ENCODE measurements at regions not wholly inside any gene's neighbourhood (a gene's known extent, or its start where the extent isn't known, plus 50 kb on each side); places are given as distances from the start of the nearest gene placed in this dataset.
A peak's percentile ranks its signal among the peaks of the same experiment; 100 is the strongest.

DNA sequence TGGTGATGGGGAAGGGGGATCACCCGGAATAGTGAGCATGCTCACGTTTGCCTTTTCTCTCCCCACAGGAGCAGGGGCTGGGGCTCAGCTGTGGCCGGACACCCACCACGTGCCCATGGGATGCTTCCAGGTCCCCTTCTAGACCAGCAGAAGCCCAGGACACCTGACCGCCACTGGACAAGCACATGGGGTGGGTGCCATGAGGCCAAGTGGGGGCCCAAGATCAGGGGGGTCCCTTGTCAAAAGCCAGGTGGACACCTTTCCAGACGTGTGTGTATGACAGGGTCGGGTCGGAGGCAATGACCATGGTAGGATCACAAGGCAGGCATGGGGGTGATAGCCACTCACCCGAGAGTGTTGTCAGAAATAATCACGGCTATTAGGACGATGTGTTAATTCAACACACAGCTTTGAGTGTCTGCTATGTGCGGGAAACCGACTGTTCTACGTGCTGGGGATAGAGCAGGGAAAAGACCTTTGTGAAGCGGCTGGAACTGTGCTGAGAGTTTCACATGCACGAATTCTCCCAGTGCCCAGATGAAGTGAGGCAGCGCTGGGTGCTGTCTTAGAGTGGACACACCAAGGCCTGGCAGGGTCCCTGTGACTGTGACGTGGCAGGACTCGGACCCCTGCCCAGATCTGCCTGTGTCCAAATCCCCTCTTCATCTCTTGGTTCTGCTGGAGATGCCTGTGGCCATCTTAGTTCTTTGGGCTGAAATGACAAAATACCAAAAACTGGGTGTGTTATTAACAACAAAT is 244.7 kb downstream of the NDUFA10 start:
- TF ChIP-seq, protein P1, sequence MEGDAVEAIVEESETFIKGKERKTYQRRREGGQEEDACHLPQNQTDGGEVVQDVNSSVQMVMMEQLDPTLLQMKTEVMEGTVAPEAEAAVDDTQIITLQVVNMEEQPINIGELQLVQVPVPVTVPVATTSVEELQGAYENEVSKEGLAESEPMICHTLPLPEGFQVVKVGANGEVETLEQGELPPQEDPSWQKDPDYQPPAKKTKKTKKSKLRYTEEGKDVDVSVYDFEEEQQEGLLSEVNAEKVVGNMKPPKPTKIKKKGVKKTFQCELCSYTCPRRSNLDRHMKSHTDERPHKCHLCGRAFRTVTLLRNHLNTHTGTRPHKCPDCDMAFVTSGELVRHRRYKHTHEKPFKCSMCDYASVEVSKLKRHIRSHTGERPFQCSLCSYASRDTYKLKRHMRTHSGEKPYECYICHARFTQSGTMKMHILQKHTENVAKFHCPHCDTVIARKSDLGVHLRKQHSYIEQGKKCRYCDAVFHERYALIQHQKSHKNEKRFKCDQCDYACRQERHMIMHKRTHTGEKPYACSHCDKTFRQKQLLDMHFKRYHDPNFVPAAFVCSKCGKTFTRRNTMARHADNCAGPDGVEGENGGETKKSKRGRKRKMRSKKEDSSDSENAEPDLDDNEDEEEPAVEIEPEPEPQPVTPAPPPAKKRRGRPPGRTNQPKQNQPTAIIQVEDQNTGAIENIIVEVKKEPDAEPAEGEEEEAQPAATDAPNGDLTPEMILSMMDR (IDR thresholded peaks at IDR 0.05; ENCODE audit: unreplicated experiment in 3 of 3) = no peak
- Mint-ChIP-seq H3K27ac (no peak overlapping the region), H3K4me1 (peaks cover 7% of the 10 kb centered on the region), H3K9me3 (peaks cover 10% of the 10 kb centered on the region), H3K4me3 (no peak overlapping the region), H3K27me3 (ENCODE audit: low read depth) (peaks cover 29% of the 10 kb centered on the region), H3K36me3 (ENCODE audit: low read depth) (no peaks in the 10 kb centered on the region)

DNA sequence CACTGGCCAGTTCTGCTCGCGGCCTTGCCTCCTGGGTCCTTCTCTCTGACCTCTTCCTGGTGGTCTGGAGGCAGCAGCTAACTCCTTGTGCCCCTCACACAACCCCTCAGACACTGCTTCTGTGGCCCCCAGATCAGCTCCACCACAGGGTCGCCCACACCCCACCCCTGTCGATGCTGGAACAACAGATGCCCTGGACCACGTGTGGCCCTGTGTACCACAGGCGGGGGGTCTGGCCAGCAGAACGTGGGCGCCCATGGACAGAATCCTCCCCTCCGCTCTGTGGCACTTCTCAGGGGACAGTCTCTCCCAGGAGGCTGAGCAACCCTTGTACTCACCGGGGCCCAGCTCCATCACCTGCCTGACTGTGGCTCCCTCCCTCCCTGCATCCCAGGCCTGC is 245.6 kb downstream of the NDUFA10 start:
- Mint-ChIP-seq H3K27ac (no peak overlapping the region), H3K9me3 (peaks cover 4% of the 10 kb centered on the region), H3K4me1 (peaks cover 7% of the 10 kb centered on the region), H3K27me3 (ENCODE audit: low read depth) (peaks cover 33% of the 10 kb centered on the region), H3K36me3 (ENCODE audit: low read depth) (no peaks in the 10 kb centered on the region), H3K4me3 (no peak overlapping the region)
- TF ChIP-seq, protein P1 (IDR thresholded peaks at IDR 0.05; ENCODE audit: unreplicated experiment in 3 of 3) = no peak

DNA sequence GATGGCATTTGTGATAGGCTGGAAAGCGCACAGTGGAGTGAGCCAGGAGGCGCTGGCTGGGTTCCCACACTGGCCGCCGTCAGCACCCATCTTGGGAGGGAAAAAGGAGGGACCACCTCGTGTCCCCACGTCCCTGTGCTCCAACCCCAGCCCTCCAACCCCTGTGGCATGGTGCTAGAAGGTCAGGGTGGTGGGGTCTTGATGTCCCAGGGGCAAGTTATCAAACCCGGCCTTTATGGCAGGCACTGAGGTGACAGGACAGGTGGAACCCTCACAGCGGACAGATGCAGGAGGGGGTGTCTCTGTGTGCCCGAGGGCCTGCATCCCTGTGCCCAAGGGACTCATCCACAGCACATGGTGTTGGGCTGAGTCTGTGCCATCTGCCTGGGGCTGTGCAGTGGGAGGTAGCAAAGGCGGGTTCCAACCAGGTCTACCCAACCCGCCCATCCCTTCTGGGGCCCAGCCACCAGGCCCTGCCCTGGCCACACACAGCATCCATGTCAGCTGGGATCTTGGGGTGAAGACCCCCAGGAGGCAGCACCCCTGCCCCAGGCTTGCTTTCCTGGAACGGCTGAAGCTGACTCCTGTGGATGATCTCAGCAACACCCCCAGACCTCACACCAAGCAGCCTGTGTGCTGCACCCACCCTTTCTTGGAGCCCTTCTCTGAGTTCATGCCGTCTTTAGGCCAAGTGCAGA is 246.1 kb downstream of the NDUFA10 start:
- H3K27ac Mint-ChIP-seq = peak overlapping the region in 1 of 3 experiments; percentile 67
- H3K9me3 Mint-ChIP-seq = peaks cover 4% of the 10 kb centered on the region
- H3K4me1 Mint-ChIP-seq = peaks cover 7% of the 10 kb centered on the region
- H3K4me3 Mint-ChIP-seq = no peak overlapping the region
- TF ChIP-seq, protein P1 (IDR thresholded peaks at IDR 0.05; ENCODE audit: unreplicated experiment in 3 of 3) = no peak
- peaks cover 37% of the 10 kb centered on the region for H3K27me3 Mint-ChIP-seq (ENCODE audit: low read depth)
- H3K36me3 Mint-ChIP-seq (ENCODE audit: low read depth) = no peaks in the 10 kb centered on the region

DNA sequence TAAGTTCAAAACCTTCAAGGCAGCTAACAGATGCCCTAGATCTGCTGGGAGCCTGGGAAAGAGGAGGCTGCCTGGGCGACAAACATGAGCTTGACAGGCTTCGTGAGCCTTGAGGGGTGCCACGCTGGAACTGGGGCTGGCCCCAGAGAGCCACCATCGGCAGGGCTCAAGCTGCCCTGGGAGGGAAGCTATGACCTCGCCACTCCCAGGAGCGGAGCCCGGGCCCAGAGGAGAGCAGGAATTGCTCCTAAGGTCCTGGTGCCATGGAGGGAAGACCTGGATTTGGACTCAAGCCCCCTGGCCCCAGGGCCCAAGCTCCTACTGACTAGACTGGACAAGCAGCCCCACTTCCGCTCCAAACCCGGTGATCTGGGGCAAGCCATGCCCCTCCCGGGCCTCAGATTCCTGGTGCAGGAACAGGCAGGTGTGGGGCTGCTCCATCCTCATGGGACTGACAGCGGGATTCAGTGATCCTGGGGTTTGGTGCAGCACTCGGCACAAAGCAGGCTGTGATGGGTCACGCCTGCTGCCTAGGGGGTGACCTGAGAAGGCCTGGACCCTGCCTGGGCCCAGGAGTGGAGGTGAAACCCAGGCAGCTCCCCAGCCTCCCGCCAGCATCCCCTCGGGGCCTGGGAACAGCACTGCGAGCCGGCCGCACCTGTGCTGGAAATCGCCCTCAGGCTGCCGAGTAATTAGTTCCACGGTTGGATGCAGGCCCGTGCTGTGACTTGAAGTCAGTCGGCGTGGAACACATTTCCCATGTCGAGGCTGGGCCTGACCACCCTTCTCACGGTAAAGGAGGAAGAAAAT is 246.9 kb downstream of the NDUFA10 start:
- H3K27ac Mint-ChIP-seq = peak overlapping the region in 1 of 3 experiments; percentile 67
- H3K36me3 Mint-ChIP-seq (ENCODE audit: low read depth) = no peaks in the 10 kb centered on the region
- no peak overlapping the region for H3K4me3 Mint-ChIP-seq
- H3K9me3 Mint-ChIP-seq = no peaks in the 10 kb centered on the region
- peaks cover 7% of the 10 kb centered on the region for H3K4me1 Mint-ChIP-seq
- H3K27me3 Mint-ChIP-seq (ENCODE audit: low read depth) = peaks cover 39% of the 10 kb centered on the region
- TF ChIP-seq, protein P1 (IDR thresholded peaks at IDR 0.05; ENCODE audit: unreplicated experiment in 3 of 3) = no peak

DNA sequence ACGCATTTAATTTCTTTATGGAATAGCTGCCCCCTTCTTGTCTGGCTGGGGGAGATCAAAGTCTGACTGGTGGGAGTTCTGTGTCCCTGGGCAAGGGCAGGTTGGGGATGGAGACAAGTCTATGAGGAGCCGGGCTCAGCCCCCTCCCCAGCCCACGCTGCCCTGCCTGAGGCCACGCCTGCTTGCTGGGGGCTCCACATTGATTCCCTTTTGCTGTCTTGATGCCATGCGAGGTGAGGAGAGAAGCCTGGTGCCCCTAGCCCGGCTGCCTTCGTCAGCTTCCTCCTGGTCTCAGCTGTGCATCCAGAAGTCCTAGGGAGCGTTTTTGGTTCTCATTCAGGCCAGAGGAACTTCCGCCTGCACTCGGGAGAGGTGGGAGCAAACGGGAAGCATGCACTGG is 247.9 kb downstream of the NDUFA10 start:
- H3K4me1 Mint-ChIP-seq = peaks cover 7% of the 10 kb centered on the region
- TF ChIP-seq, protein P1 (IDR thresholded peaks at IDR 0.05; ENCODE audit: unreplicated experiment in 3 of 3) = no peak
- H3K9me3 Mint-ChIP-seq = peaks cover 3% of the 10 kb centered on the region
- peak overlapping the region in 1 of 3 experiments; percentile 17 for H3K27ac Mint-ChIP-seq
- H3K4me3 Mint-ChIP-seq = no peak overlapping the region
- H3K27me3 Mint-ChIP-seq (ENCODE audit: low read depth) = peaks cover 48% of the 10 kb centered on the region
- no peaks in the 10 kb centered on the region for H3K36me3 Mint-ChIP-seq (ENCODE audit: low read depth)

Measured in nephron (organoid).